Ascending aorta (tissue), 2 donors: ENCODE measurements at regions not wholly inside any gene's neighbourhood (a gene's known extent, or its start where the extent isn't known, plus 50 kb on each side); places are given as distances from the start of the nearest gene placed in this dataset.
A peak's percentile ranks its signal among the peaks of the same experiment; 100 is the strongest.
"Not testable (repeated sequence)": the region's sequence is repeated elsewhere in the genome, so short reads cannot be mapped to it uniquely, and the experiment has no call there.

ENCODE experiments used
- DNase-seq, 2 donors: peaks; one replicate each; pipeline ENCODE4 v3.0.0-alpha.2; 2019; ENCODE audit warnings: low spot score in 2 of 2
- H3K27ac ChIP-seq, 2 donors: fragments of 200-600 bp; sonication (generic); one replicate each; pipeline ENCODE4 v1.5.1; 2016 to 2017; ENCODE audit warnings: mild to moderate bottlenecking in 1 of 2
- H3K27me3 ChIP-seq: fragments of 200-600 bp; sonication (generic); one replicate; pipeline ENCODE4 v1.5.1; 2017
- H3K36me3 ChIP-seq, 2 donors: fragments of 200-600 bp; sonication (generic); one replicate each; pipeline ENCODE4 v1.5.1; 2016
- H3K4me1 ChIP-seq, 2 donors: fragments of 200-600 bp; sonication (generic); one replicate each; pipeline ENCODE4 v1.5.1; 2016 to 2017; ENCODE audit warnings: mild to moderate bottlenecking in 1 of 2
- H3K4me3 ChIP-seq, 2 donors: fragments of 200-600 bp; sonication (generic); one replicate each; pipeline ENCODE4 v1.5.1; 2016 to 2017; ENCODE audit warnings: mild to moderate bottlenecking in 1 of 2
- H3K9me3 ChIP-seq, 2 donors: fragments of 200-600 bp; sonication (generic); one replicate each; pipeline ENCODE4 v1.5.1; 2016
- intact Hi-C: fragments of 100-400 bp; cut with DNase I; formaldehyde crosslinking; loops from one replicate; pipeline ENCODE4 v1.15.1; 2023

GRCh38 chr3:130151555-130151954 is 69.9 kb downstream of the ALG1L2 start:
- DNase-seq, H3K9me3 ChIP-seq, intact Hi-C loops: not testable (repeated sequence)

GRCh38 chr3:130153247-130153646 is 71.6 kb downstream of the ALG1L2 start:
- H3K36me3 ChIP-seq, H3K27ac ChIP-seq, DNase-seq, H3K27me3 ChIP-seq, H3K9me3 ChIP-seq, H3K4me3 ChIP-seq, intact Hi-C loops, H3K4me1 ChIP-seq: not testable (repeated sequence)

More at GRCh38 chr3:130151555-130151954, 69.9 kb downstream of the ALG1L2 start:
- not testable (repeated sequence) for H3K4me3 ChIP-seq, H3K36me3 ChIP-seq, H3K4me1 ChIP-seq, H3K27ac ChIP-seq, H3K27me3 ChIP-seq

- intact Hi-C loops, H3K36me3 ChIP-seq, H3K4me3 ChIP-seq, H3K4me1 ChIP-seq, DNase-seq, H3K27me3 ChIP-seq, H3K27ac ChIP-seq, H3K9me3 ChIP-seq: not testable (repeated sequence)
Observed at GRCh38 chr3:130155464-130155863, 73.8 kb downstream of the ALG1L2 start.

GRCh38 chr3:130166856-130167255 is 85.2 kb downstream of the ALG1L2 start:
- H3K9me3 ChIP-seq, intact Hi-C loops, H3K27me3 ChIP-seq, H3K27ac ChIP-seq, DNase-seq, H3K4me3 ChIP-seq, H3K4me1 ChIP-seq, H3K36me3 ChIP-seq: not testable (repeated sequence)

GRCh38 chr3:130175195-130175594 is 93.6 kb downstream of the ALG1L2 start:
- H3K27ac ChIP-seq, H3K4me3 ChIP-seq, H3K27me3 ChIP-seq, H3K36me3 ChIP-seq, H3K9me3 ChIP-seq, H3K4me1 ChIP-seq, DNase-seq, intact Hi-C loops: not testable (repeated sequence)

GRCh38 chr3:130176476-130177256 is 95.0 kb downstream of the ALG1L2 start:
- H3K9me3 ChIP-seq, H3K27ac ChIP-seq, H3K27me3 ChIP-seq, H3K4me1 ChIP-seq, H3K4me3 ChIP-seq, H3K36me3 ChIP-seq, DNase-seq, intact Hi-C loops: not testable (repeated sequence)

GRCh38 chr3:130178835-130179234 is 97.2 kb downstream of the ALG1L2 start:
- H3K27me3 ChIP-seq, H3K36me3 ChIP-seq, DNase-seq, H3K27ac ChIP-seq, intact Hi-C loops, H3K9me3 ChIP-seq, H3K4me3 ChIP-seq, H3K4me1 ChIP-seq: not testable (repeated sequence)

GRCh38 chr3:130179353-130179970 is 97.8 kb downstream of the ALG1L2 start:
- H3K36me3 ChIP-seq, H3K9me3 ChIP-seq, H3K4me1 ChIP-seq, DNase-seq, H3K27ac ChIP-seq, H3K27me3 ChIP-seq, intact Hi-C loops: not testable (repeated sequence)
- peak overlapping the region; percentile 5 to 42 for H3K4me3 ChIP-seq

- H3K36me3 ChIP-seq, H3K4me3 ChIP-seq, H3K27ac ChIP-seq, H3K9me3 ChIP-seq, intact Hi-C loops, H3K4me1 ChIP-seq, H3K27me3 ChIP-seq, DNase-seq: not testable (repeated sequence)
Observed at GRCh38 chr3:130182475-130182874, 100.8 kb downstream of the ALG1L2 start.

- H3K4me3 ChIP-seq, intact Hi-C loops, H3K36me3 ChIP-seq, DNase-seq, H3K9me3 ChIP-seq, H3K27ac ChIP-seq, H3K27me3 ChIP-seq, H3K4me1 ChIP-seq: not testable (repeated sequence)
Observed at GRCh38 chr3:130183689-130184088, 102.1 kb downstream of the ALG1L2 start.

- H3K36me3 ChIP-seq, DNase-seq, H3K27ac ChIP-seq, H3K4me3 ChIP-seq, H3K27me3 ChIP-seq, H3K9me3 ChIP-seq, intact Hi-C loops, H3K4me1 ChIP-seq: not testable (repeated sequence)
Observed at GRCh38 chr3:130184152-130185024, 102.8 kb downstream of the ALG1L2 start.

GRCh38 chr3:130201272-130201671 is 119.6 kb downstream of the ALG1L2 start:
- DNase-seq, H3K9me3 ChIP-seq, H3K4me3 ChIP-seq, H3K4me1 ChIP-seq, H3K36me3 ChIP-seq, intact Hi-C loops, H3K27me3 ChIP-seq, H3K27ac ChIP-seq: not testable (repeated sequence)

- H3K4me3 ChIP-seq, H3K27ac ChIP-seq, H3K4me1 ChIP-seq, intact Hi-C loops, H3K9me3 ChIP-seq, H3K36me3 ChIP-seq, DNase-seq, H3K27me3 ChIP-seq: not testable (repeated sequence)
Observed at GRCh38 chr3:130203633-130204032, 122.0 kb downstream of the ALG1L2 start.
